NCI-H1417 (cell line): ENCODE measurements at regions not wholly inside any gene's neighbourhood (a gene's known extent, or its start where the extent isn't known, plus 50 kb on each side); places are given as distances from the start of the nearest gene placed in this dataset.
"Not testable (repeated sequence)": the region's sequence is repeated elsewhere in the genome, so short reads cannot be mapped to it uniquely, and the experiment has no call there.

Experiments used
- DNase-seq, 3 experiments: peaks; one replicate each; lab custom pipeline; 2025; lab: John Stamatoyannopoulos, UW

DNA sequence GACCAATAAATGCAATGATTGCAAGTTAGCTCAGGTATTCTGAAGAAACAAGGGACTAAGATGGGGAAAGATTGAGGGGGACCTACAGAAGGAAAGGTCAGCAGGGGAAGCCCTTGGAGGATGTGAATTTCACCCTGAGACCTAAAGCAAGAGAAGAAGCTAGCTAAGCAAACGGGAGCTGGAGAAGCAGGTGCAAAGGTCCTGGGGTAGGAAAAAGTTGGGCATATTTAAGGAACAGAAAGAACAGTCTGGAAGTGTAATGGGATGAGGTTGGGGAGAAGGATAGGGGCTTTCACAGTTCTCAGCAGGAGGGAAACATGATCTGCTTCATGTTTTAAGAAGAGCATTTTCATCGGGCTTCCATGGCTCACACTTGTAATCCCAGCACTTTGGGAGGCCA lies 89.7 kb upstream of the SLC45A1 start:
- DNase-seq: no peak

DNA sequence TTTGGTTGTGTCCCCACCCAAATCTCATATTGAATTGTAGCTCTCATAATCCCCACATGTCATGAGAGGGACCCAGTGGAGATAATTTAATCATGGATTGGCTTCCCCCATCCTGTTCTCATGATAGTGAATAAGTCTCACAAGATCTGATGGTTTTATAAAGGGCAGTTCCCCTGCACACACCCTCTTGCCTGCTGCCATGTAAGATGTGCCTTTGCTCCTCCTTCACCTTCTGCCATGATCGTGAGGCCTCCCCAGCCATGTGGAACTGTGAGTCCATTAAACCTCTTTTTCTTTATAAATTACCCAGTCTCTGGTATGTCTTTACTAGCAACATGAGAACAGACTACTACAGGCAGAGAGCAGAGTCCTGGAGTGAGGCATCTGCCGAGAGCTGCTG lies 90.2 kb upstream of the SLC45A1 start:
- DNase-seq: not testable (repeated sequence)

DNA sequence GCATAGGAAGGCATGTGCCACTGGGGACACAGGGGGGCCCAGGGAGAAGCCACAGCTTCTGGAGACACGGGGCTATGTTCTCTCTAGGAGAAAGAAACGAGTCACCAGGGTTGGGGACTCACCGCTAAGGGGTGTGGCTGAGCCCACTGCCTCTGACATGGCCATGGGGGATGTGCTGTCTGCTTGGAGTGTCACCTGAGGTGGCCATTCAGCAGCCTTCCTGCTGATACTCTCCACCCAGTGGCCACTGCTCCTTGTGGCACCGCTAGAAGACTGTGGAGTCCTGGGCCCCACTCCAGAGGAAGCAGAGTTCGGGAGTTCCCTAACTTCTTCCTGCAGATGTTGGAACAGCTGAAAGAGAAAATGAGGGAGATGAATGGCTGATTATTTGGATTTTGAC lies 91.2 kb upstream of the SLC45A1 start:
- no peak for DNase-seq

DNA sequence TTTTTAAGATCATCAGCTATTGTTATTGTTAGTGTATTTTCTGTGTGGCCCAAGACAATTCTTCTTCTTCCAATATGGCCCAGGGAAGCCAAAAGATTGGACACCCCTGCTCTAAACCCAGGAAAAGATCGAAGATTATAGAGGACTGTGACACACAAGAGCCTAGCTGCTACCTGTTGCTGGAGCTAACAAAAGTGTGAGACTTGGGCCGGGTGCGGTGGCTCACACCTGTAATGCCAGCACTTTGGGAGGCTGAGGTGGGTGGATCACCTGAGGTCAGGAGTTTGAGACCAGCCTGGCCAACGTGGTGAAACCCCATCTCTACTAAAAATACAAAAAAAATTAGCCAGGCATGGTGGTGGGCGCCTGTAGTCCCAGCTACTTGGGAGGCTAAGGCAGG lies 91.9 kb upstream of the SLC45A1 start:
- DNase-seq: not testable (repeated sequence)

DNA sequence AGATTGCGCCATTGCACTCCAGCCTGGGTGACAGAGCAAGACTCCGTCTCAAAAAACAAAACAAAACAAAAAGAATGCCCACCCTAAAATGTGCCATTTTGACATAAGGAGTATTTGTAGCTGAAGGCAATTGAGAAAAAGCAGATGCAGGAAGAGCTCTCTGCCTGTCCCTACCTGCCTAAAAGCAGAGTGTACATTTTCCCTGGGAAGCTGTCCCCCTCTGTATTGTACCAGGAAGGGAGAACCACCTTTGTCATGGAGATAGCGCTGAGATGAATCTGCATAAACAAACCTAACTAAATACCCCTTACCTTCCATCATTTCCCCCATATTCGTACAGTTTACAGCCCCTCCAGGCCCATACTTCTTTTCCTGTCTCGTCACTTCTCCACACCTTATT lies 94.4 kb upstream of the SLC45A1 start:
- DNase-seq: no peak

DNA sequence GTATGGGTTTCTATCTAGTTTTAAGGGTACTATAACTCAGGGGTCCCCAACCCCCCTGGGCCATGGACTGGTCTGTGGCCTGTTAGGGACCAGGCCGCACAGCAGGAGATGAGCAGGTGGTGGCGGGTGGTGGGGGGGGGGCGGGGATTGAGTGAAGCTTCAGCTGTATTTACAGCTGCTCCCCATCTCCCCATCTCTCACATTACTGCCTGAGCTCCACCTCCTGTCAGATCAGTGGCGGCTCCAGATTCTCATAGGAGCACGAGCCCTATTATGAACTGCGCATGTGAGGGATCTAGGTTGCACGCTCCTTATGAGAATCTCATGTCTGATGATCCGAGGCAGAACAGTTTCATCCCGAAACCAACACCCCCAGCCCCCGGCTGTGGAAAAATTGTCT lies 95.1 kb upstream of the SLC45A1 start:
- DNase-seq: peak in 2 of 3 experiments; percentile 38 to 70

DNA sequence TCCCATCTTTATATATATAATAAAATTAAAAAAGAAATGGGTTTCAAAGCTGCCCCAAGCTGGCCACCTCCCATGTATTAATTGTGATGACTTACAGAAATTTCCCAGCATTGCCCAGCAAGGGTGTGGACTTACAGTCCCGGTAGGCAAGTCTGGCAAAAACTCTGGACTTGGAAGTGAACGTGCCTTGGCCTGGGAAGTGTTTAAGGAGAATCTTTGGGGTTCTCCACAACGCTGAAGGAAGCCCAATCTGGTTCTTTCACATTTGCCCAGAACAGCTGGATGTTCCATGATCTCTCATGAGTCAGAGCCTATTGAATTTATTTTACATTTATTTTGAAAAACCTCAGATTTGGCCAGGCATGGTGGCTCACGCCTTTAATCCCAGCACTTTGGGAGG lies 98.4 kb upstream of the SLC45A1 start:
- no peak for DNase-seq

DNA sequence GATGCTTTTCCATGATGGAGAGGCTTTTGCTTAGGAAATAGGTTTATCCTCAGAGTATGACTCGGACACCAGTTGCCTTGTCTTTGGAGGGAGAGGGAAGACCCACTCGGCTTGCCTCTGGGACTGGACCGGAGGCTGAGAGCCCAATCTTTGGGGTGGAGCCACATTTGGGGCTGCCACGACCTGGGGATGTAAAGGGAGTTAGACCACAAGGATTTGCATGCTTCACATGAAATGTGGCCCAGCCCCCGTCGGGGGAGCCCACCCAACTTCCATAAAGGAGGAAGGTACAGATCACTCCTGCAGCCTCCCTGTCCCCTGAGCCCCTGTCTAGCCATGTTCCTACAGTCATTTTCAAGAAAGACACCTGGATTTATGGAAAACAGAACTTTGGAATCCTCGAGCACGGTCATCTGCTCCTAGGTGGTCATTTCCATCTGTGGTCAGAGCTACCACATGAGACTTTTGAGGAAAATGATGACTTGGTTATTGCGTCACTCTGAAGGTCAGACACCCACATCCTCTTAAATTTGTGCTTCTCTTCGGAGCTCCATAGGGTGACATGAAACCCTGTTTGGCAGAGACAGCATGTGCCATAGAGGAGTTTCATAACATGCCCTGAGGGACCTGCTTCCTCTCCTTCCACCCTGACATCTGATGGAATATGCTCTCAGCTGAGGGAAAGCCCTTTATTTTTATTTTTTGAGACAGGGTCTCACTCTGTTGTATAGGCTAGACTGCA lies 99.4 kb upstream of the SLC45A1 start:
- no peak for DNase-seq

DNA sequence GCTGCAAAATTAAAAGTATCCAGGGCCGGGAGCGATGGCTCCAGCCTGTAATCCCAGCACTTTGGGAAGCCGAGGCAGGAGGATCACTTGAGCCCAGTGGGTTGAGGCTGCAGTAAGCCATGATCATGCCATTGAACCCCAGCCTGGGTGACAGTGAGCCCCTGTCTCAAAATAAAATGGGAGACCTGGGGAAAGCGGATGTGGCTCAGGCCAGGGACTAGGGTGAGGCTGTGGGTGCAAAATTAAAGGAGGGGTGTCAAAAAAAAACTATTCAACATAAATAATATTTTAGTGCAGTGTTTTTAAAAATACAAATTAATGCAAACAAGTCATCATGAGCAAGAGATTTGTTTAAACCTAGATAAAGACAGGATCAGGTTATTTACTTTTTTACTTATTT lies 100.1 kb upstream of the SLC45A1 start:
- no peak for DNase-seq

DNA sequence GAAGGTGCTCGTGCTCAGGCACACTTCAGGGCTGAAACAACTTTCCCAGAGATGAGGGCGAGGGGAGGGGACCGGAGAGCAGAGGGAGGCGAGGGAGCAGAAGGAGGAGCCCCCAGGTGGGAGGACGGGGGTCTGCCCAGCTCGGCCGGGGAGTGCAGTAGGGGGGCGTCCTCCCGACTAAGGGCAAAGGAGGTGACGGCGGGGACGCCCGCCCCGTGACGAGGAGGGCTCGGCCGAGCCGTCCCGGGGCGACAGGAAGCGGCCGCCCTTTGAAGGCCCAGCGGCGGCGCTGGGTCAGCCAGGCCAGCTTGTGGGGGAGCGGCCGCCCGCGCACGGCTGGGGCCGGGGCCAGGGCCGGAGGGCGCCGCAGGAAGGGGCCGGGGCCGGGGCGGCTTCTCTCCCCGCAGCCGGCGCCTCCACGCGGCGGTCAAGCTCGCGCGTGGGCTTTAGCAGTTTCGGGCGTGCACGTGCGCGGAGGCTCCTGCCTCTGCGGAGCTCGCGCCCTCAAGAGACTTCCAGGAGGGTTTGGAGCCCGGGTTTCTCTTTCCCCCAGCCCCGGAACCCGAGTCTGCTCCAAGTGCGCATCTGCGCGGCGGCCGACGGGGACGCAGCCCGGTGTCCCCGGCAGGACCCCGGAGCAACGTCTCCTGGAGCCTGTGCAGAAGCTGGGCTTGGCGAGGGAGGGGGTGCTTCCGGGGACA lies 100.8 kb upstream of the SLC45A1 start:
- no peak for DNase-seq

DNA sequence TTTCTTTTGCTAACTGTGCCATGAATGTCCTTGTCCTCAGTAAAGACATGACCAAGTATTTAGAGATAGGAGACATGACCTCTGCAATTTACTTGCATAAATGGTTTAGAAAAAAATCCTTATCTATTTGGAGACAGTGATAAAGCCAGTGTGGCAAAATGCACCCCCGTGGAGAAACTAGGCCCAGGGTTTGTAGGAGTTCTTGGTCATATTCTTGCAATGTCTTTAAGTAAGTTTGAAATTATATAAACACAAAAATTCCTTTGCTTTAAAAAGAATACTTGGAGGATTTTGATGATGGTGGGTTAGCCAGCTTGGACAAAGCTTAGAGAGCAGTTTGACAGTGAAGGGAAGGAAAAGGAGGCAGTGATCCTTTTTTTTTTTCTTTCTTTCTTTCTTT lies 101.9 kb upstream of the SLC45A1 start:
- no peak for DNase-seq

DNA sequence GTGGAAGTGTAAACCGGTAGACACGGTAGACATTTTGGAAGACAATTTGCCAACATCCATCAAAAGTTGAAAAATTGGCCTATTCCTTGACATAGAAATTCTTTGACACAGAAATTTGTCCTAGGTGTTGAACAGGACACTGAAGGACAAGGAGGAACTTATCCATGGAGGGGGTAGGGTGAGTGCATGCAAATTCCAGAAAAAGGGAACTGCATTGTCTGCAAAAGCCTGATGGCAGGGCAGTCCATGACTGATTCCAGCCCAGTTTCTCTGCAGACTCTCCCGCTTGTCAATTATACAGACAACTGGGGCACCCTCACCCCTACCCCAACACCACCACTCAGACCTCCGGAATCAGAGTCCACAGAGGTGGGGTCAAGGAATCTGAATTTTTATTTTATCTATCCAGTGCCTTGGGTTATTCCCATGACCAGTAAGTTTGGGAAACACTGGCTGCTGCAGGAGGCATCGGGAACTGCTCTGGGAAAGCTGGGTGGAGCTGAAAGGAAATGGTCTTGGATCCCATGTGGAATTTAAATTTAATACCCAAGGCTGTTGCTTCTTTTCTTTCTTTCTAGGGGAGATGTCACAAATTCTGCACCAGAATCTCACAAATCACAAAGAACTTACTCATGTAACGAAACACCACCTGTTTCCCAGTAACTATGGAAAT lies 103.3 kb upstream of the SLC45A1 start:
- no peak for DNase-seq

DNA sequence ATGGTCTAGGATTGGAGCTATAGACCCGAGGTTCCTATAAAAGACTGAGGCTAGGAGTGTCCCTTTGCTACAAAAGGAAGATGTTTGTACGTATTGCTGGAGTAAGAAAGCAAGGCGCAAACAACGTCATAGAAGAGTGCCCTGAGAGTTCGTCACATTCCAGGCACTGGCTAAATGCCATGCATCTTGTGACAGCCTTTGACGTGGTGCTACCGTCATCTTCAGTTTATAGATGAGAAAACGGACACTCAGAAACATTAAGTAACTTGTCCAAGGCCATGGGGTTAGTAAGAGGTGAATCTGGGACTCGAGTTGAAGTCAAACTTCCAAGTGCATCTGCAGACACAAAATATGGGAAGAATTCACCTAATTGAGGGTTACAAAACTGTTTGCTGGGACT lies 104.2 kb upstream of the SLC45A1 start:
- no peak for DNase-seq

DNA sequence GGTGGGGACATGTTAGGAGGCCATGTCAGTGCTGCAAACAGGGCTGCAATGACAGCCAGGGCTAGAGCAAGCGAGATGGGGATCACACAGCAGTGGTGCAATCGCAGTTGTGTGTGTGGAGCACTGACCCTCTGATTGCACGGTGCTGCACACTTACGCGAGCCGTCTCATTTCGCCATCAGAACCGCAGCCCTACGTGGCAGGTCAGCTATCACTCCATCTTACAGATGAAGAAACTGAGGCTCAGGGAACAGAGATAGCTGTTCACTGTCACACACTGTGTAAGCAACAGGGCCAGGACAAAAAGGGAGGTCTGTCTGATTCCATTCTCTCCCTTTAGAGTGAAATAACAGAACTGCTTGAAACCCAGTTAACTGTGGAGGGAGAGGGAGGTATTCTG lies 104.8 kb upstream of the SLC45A1 start:
- DNase-seq: no peak

DNA sequence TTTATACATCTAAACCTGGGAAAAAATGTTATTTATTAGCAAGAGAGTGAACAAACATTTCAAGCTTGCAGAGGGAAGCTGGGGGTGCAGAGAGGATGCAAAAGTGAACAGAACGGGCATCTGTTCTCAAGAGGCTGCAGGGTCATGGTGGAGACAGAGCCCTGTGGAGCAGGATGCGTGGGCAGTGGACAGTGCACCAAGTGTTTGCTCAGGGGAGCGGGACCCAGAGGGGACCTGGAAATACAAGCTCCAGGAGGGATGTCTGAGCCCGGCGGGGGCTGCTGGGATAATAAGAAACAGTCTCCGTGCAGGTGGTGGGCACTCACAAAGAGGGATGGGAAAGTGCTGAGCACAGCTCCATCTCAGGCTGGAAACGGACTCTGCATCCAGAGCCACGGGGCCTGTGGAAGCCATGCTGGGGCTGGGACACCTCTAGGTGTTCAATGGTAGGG lies 105.3 kb upstream of the SLC45A1 start:
- DNase-seq: no peak

DNA sequence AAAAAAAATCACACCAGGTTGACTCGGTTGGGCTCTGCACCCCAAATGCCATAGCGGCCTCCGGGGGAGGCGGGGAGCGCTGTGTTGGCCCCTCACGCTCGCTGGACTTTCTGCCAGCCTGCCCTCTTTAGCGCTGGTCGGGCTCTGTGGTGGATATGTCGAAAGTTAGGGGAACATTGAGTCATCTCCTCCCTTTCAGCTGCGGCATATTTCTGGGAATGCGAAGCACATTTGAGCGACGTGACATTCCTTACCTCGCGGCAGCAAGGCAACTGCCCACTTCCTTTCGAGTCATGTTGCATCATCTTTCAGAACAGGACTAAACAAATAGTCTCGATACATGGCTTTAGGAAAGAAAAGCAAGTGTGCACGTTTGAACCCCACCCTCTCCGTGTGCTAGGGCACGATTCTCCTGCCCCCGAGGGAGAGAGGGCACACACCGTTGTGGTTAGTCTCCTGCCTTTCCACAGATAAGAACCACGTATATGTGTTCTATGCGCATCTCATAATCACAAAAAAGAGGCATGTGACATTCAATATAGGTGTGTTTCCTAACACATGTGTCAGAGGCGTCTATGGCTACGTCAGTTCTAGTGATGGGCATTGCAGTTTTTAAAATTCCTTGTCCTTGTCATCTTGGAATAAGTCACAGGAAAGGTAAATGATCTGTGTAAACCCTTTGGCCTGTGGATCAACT lies 105.9 kb upstream of the SLC45A1 start:
- DNase-seq: no peak

DNA sequence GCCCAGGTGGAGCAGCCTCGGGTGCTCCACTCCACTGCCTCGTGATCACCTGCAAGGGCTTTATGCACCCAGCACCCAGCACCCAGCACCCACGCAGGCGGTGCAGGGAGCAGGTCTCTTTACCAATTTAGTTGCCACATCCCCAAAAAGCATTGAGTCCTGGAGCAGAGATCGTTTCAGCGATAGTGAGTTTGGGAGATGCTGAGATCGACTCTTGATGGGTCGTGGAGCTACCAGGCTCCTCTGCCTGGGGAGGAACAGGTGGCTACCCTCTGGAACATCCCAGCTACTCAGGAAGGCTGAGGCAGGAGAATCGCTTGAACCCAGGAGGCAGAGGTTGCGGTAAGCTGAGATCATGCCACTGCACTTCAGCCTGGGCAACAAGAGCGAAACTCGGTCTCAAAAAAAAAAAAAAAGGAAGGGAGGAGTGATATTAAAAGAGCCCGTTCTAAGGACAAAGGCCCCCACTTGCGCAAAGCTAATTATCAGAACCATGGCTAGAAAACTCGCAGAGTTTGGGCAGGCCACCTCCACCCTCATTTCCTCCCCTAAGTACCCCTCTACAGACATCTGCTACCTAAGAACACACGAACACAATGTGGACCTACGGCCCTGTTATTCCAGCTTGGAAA lies 106.5 kb upstream of the SLC45A1 start:
- no peak for DNase-seq

DNA sequence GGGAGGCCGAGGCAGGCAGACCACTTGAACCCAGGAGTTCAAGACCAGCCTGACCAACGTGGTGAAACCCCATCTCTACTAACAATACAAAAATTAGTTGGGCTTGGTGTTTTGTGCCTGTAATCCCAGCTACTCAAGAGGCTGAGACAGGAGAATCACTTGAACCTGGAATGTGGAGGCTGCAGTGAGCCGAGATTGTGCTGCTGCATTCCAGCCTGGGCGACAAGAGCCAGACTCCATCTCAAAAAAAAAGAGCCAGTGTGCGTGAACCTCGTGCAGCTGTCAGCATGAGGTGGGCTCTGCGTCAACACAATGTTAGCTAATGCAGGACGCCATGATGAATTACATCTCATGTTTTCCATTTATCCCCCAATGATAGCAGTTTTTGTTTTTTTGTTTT lies 110.7 kb upstream of the SLC45A1 start:
- DNase-seq: no peak

DNA sequence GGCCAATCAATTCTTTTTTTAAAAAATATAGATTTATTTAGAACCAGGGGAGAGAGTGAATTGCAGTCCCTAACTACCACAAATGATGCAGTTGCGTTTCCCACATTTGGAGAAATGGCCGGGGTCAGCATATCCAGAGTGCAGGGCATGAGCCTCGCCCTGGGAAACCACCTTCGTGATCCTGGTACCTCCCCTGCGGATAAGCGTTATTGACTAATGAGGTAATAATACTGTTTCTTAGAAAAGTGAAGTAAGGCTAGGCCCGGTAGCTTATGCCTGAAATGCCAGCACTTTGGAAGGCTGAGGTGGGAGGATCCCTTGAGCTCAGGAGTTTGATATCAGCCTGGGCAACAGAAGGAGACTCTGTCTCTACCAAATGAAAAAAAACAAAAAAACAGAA lies 111.5 kb upstream of the SLC45A1 start:
- DNase-seq: no peak

DNA sequence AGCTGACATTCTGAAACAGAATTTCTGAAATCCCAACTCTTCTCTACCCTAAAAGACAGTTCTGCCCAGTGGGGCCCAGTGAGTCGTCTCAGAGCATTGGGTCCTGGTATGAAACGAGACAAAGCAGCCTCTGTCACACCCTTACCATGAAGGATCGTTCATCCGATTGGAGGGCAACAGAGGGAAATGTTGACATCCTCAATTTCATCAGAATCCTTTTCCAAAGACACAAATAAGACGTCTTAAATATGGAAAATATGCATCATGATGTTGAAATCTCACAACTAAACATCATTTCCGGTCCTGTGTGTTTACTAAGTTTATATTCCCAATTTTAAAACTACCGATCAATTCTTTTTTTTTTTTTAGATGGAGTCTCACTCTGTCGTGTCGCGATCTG lies 112.1 kb upstream of the SLC45A1 start:
- DNase-seq: no peak

DNA sequence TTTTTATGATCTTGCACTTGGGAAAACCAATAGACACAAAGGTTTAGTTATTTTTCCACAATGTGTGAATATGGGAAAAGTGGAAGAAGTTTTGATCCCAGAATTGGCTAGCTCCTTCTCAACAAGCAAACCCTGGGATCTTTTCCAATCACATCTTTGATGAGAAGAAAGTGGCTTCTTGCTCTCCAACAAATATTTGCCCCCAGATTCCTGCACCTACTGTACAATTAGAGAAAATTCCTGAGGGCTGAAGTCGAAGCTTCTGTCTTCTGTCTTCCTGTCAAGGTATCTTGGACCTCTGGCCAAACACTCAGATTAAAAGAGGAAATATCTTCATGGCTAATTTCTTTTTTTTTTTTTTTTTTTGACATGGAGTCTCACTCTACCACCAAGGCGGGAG lies 113.1 kb upstream of the SLC45A1 start:
- DNase-seq: no peak

DNA sequence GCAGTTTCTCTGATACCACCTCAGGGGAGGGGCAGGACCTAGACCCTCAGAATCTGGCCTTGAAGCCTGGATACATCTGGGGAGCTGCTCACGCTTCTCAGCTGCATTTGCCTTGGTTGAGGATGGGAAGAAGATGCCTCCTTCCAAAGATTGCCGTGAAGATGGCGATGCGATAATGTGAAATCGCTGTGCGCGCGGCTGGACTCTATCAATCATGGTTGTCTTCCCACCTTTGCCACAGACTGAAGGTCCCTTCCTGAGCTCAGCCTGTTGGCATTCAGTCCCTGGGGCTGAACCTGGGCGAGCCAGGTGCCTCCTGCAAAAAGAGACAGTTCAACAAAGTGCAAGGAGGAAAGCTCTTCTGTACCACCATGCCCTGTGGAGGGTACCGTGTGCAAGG lies 114.4 kb upstream of the SLC45A1 start:
- DNase-seq: no peak
